CD4-positive, alpha-beta T cell (primary cell): ENCODE measurements at regions not wholly inside any gene's neighbourhood (a gene's known extent, or its start where the extent isn't known, plus 50 kb on each side); places are given as distances from the start of the nearest gene placed in this dataset.

Experiments
- ATAC-seq: fragments of 200-7000 bp; cut with Tn5 transposase; one replicate; pipeline ENCODE4 v1.10.0; 2022; ENCODE audit warnings: mild to moderate bottlenecking; ENCODE audit not compliant: poor library complexity
- CTCF ChIA-PET: fragments of 350-600 bp; sonication (Branson Sonifier 250); formaldehyde crosslinking; loops from one replicate; lab custom pipeline; 2021; ENCODE audit warnings: antibody characterized with exemption, inconsistent platforms; lab: Charles Lee
- POLR2A ChIA-PET: fragments of 350-600 bp; sonication (Branson Sonifier 250); formaldehyde crosslinking; loops from one replicate; lab custom pipeline; 2021; ENCODE audit warnings: antibody characterized with exemption, inconsistent platforms; lab: Charles Lee
- DNase-seq, 14 experiments: peaks; one replicate each; pipeline ENCODE4 v3.0.0-alpha.2; 2013 to 2020; ENCODE audit warnings: mixed read lengths in 2 of 14
- H3K27ac ChIP-seq, 2 donors: one replicate each; pipeline versions ENCODE4 v1.5.1 to v1.7.0; 2013; ENCODE audit warnings: low read length in 2 of 2, low read depth in 1 of 2, mild to moderate bottlenecking in 1 of 2
- H3K27me3 ChIP-seq, 2 experiments: 1 replicate in 1 of 2; 2 replicates in 1 of 2; pipeline versions ENCODE4 v1.6.1 to v1.7.0; 2013; ENCODE audit warnings: low read length in 2 of 2, control low read depth in 1 of 2, mild to moderate bottlenecking in 1 of 2, moderate library complexity in 1 of 2; ENCODE audit not compliant: insufficient read depth in 2 of 2, control insufficient read depth in 1 of 2
- H3K36me3 ChIP-seq: one replicate; pipeline ENCODE4 v1.6.1; 2013; ENCODE audit warnings: low read length, control low read depth; ENCODE audit not compliant: insufficient read depth
- H3K4me1 ChIP-seq: one replicate; pipeline ENCODE4 v1.6.1; 2013; ENCODE audit warnings: low read length, control low read depth; ENCODE audit not compliant: insufficient read depth
- H3K4me3 ChIP-seq: one replicate; pipeline ENCODE4 v1.5.1; 2013; ENCODE audit warnings: mild to moderate bottlenecking, low read length, moderate library complexity
- H3K9me3 ChIP-seq, 2 experiments: 1 replicate in 1 of 2; 2 replicates in 1 of 2; pipeline versions ENCODE4 v1.6.1 to v1.7.0; 2013; ENCODE audit warnings: low read length in 2 of 2, mild to moderate bottlenecking in 2 of 2, control low read depth in 1 of 2, moderate library complexity in 1 of 2; ENCODE audit not compliant: control insufficient read depth in 1 of 2, insufficient read depth in 1 of 2
- H3K27ac Mint-ChIP-seq: one replicate; pipeline ENCODE4 v1.8.0; 2020; ENCODE audit warnings: mixed read lengths
- H3K27me3 Mint-ChIP-seq: one replicate; pipeline ENCODE4 v1.8.0; 2021; ENCODE audit warnings: mixed read lengths
- H3K36me3 Mint-ChIP-seq: one replicate; pipeline ENCODE4 v1.8.0; 2021; ENCODE audit warnings: low read depth, mixed read lengths
- H3K4me1 Mint-ChIP-seq: one replicate; pipeline ENCODE4 v1.8.0; 2021; ENCODE audit warnings: low read depth, mixed read lengths
- H3K4me3 Mint-ChIP-seq: one replicate; pipeline ENCODE4 v1.8.0; 2020; ENCODE audit warnings: mild to moderate bottlenecking, mixed read lengths
- H3K9me3 Mint-ChIP-seq: one replicate; pipeline ENCODE4 v1.8.0; 2020; ENCODE audit warnings: mixed read lengths
- intact Hi-C, 2 experiments: fragments of 100-400 bp; cut with DNase I in 1 of 2; cut with micrococcal nuclease in 1 of 2; formaldehyde crosslinking; loops; one replicate each; pipeline versions ENCODE4 v1.15.1 to v1.9.0; 2023 to 2025; cut with DNase I, micrococcal nuclease
- TF ChIP-seq, protein P1 (sequence below): fragments of 200-600 bp; IDR thresholded peaks from one replicate; pipeline ENCODE4 v1.8.0; 2022; ENCODE audit warnings: antibody characterized with exemption, mild to moderate bottlenecking

DNA sequence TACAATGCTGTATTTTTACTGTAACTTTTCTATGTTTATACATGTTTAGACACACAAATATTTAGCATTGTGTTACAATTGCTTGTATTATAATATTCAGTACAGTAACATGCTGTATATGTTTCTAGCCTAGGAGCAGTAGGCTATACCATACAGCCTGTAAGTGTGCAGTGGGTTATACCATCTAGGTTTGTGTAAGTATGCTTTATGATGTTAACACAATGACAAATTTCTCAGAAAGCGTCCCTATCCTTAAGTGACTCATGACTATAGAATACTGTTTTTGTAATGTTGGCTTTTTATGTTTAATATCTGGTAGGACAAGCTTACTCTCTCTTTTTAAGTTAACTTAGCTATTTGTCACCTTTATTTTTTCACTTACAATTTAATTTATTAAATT is 127.5 kb upstream of the THRB start:
- CTCF ChIA-PET: no interaction called here
- no peaks in the 10 kb centered on the region for H3K4me1 Mint-ChIP-seq
- POLR2A ChIA-PET: no interaction called here
- H3K27me3 ChIP-seq: no peaks in the 10 kb centered on the region
- H3K4me1 ChIP-seq: no peaks in the 10 kb centered on the region
- H3K4me3 Mint-ChIP-seq: no peak overlapping the region
- H3K36me3 ChIP-seq: no peaks in the 10 kb centered on the region
- intact Hi-C loops: no loop called here
- TF ChIP-seq, protein P1, sequence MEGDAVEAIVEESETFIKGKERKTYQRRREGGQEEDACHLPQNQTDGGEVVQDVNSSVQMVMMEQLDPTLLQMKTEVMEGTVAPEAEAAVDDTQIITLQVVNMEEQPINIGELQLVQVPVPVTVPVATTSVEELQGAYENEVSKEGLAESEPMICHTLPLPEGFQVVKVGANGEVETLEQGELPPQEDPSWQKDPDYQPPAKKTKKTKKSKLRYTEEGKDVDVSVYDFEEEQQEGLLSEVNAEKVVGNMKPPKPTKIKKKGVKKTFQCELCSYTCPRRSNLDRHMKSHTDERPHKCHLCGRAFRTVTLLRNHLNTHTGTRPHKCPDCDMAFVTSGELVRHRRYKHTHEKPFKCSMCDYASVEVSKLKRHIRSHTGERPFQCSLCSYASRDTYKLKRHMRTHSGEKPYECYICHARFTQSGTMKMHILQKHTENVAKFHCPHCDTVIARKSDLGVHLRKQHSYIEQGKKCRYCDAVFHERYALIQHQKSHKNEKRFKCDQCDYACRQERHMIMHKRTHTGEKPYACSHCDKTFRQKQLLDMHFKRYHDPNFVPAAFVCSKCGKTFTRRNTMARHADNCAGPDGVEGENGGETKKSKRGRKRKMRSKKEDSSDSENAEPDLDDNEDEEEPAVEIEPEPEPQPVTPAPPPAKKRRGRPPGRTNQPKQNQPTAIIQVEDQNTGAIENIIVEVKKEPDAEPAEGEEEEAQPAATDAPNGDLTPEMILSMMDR: no peak
- H3K9me3 Mint-ChIP-seq: no peaks in the 10 kb centered on the region
- no peak overlapping the region for H3K4me3 ChIP-seq
- no peaks in the 10 kb centered on the region for H3K27me3 Mint-ChIP-seq
- no peak overlapping the region for H3K27ac ChIP-seq
- H3K27ac Mint-ChIP-seq: no peak overlapping the region
- DNase-seq: no peak
- H3K9me3 ChIP-seq: no peaks in the 10 kb centered on the region
- no peak for ATAC-seq
- H3K36me3 Mint-ChIP-seq: no peaks in the 10 kb centered on the region

DNA sequence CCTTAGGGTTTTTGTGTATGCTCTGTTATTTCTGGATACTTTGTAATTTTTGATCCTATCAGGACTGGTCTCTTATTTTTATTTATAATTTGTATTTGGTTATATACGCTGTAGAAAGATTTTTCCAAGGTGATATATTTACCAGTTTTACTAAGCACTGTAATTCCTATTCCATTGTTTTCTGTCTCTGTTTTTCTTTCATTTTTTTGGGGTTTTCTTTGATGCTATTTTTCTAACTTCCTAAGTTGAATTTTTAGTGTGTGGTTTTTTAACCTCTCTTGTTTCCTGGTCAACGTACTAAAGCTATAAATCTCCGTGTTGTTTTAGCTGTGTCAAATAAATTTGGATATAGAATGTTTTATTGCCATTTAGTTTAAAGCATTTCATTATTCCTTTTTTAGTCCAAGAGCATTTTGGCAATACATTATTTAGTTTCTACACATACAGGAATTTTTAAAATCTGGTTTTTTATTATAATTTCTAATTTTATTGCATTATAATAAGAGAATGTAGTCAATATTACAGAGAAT is 128.1 kb upstream of the THRB start:
- Mint-ChIP-seq H3K27me3 (no peaks in the 10 kb centered on the region), H3K4me3 (no peak overlapping the region), H3K27ac (no peak overlapping the region), H3K9me3 (no peaks in the 10 kb centered on the region), H3K4me1 (no peaks in the 10 kb centered on the region), H3K36me3 (no peaks in the 10 kb centered on the region)
- ATAC-seq: no peak
- no peaks in the 10 kb centered on the region for H3K9me3 ChIP-seq
- no peaks in the 10 kb centered on the region for H3K4me1 ChIP-seq
- no peaks in the 10 kb centered on the region for H3K36me3 ChIP-seq
- H3K27ac ChIP-seq: no peak overlapping the region
- H3K4me3 ChIP-seq: no peak overlapping the region
- TF ChIP-seq, protein P1: no peak
- no peak for DNase-seq
- CTCF ChIA-PET: no interaction called here
- POLR2A ChIA-PET: no interaction called here
- no peaks in the 10 kb centered on the region for H3K27me3 ChIP-seq
- intact Hi-C loops: no loop called here

DNA sequence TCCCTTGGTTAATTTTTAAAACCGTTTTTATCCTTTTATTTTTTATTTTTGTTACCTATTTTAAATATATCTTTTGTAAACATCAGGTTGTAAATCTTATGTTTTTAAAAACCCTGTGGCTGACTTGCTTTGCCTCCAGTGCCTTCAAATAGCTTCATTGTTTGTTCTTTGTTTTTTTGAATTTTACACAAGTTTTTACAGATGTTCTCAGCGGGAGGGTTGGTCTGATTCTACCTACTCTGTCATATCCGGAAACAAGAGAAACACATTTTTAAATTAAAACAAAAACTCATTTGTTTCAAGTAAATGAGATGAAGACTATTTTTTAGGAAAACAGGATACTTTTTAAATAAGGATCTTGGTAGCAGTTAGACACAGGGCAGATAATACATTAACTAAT is 129.0 kb upstream of the THRB start:
- H3K27ac Mint-ChIP-seq: no peak overlapping the region
- Histone ChIP-seq H3K4me3 (no peak overlapping the region), H3K36me3 (no peaks in the 10 kb centered on the region), H3K27ac (no peak overlapping the region), H3K9me3 (no peaks in the 10 kb centered on the region), H3K27me3 (no peaks in the 10 kb centered on the region), H3K4me1 (no peaks in the 10 kb centered on the region)
- intact Hi-C loops: no loop called here
- TF ChIP-seq, protein P1: no peak
- no peaks in the 10 kb centered on the region for H3K4me1 Mint-ChIP-seq
- H3K9me3 Mint-ChIP-seq: no peaks in the 10 kb centered on the region
- CTCF ChIA-PET: no interaction called here
- POLR2A ChIA-PET: no interaction called here
- H3K27me3 Mint-ChIP-seq: no peaks in the 10 kb centered on the region
- no peaks in the 10 kb centered on the region for H3K36me3 Mint-ChIP-seq
- no peak for DNase-seq
- ATAC-seq: no peak
- no peak overlapping the region for H3K4me3 Mint-ChIP-seq
